ENCODE measurements at regions not wholly inside any gene's neighbourhood (a gene's known extent, or its start where the extent isn't known, plus 50 kb on each side); places are given as distances from the start of the nearest gene placed in this dataset.

- ChIA-PET POLR2A (interaction anchor here (0.9 to 1.1 kb wide), 2 partner anchors 8 to 27 kb away, joined by 3 to 4 read pairs; no protein-coding TSS in a partner anchor), CTCF (ENCODE audit: unreplicated experiment) (no interaction called here)
- no peaks in the 10 kb centered on the region for H3K9me2 ChIP-seq (ENCODE audit: insufficient read depth, low read length)
- no peak for DNase-seq (ENCODE audit: low spot score)
- intact Hi-C loops (cut with micrococcal nuclease; ENCODE audit: unreplicated experiment), result no loop called here
- H4K20me1 ChIP-seq (ENCODE audit: insufficient read depth, low read length), result no peaks in the 10 kb centered on the region
- no peaks in the 10 kb centered on the region for H3K4me1 ChIP-seq (ENCODE audit: insufficient read depth, low read length, poor library complexity, severe bottlenecking)
- no peaks in the 10 kb centered on the region for H3K36me3 ChIP-seq (ENCODE audit: insufficient read depth, low read length)
- no peak overlapping the region for H2AFZ ChIP-seq (ENCODE audit: low read length)
- no TSS peak for BruUV-seq (replicated peaks)
- no peak overlapping the region for H3K27ac ChIP-seq (ENCODE audit: low read depth, low read length, poor library complexity, severe bottlenecking)
- H3K4me3 ChIP-seq (ENCODE audit: low read depth, low read length, poor library complexity, severe bottlenecking), result no peak overlapping the region
- TF ChIP-seq, protein P1, sequence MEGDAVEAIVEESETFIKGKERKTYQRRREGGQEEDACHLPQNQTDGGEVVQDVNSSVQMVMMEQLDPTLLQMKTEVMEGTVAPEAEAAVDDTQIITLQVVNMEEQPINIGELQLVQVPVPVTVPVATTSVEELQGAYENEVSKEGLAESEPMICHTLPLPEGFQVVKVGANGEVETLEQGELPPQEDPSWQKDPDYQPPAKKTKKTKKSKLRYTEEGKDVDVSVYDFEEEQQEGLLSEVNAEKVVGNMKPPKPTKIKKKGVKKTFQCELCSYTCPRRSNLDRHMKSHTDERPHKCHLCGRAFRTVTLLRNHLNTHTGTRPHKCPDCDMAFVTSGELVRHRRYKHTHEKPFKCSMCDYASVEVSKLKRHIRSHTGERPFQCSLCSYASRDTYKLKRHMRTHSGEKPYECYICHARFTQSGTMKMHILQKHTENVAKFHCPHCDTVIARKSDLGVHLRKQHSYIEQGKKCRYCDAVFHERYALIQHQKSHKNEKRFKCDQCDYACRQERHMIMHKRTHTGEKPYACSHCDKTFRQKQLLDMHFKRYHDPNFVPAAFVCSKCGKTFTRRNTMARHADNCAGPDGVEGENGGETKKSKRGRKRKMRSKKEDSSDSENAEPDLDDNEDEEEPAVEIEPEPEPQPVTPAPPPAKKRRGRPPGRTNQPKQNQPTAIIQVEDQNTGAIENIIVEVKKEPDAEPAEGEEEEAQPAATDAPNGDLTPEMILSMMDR (conservative IDR thresholded peaks at IDR 0.05; ENCODE audit: low read length), result no peak
- TF ChIP-seq EZH2phosphoT487 (IDR thresholded peaks at IDR 0.05; ENCODE audit: borderline replicate concordance, low read depth, low read length), result no peak
- no peaks in the 10 kb centered on the region for H3K79me2 ChIP-seq (ENCODE audit: insufficient read depth, low read depth, low read length)
- H3K9me3 ChIP-seq (ENCODE audit: low read length), result no peaks in the 10 kb centered on the region
- H3K4me2 ChIP-seq (ENCODE audit: low read length), result no peak overlapping the region
These were observed 732.7 kb upstream of the TENM4 start for GRCh38 chr11:80173371-80174136.

GRCh38 chr11:80168796-80169195 is 728.0 kb upstream of the TENM4 start:
- Histone ChIP-seq H3K9me3 (ENCODE audit: low read length) (no peaks in the 10 kb centered on the region), H4K20me1 (ENCODE audit: insufficient read depth, low read length) (no peaks in the 10 kb centered on the region), H3K4me1 (ENCODE audit: insufficient read depth, low read length, poor library complexity, severe bottlenecking) (no peaks in the 10 kb centered on the region), H3K4me2 (ENCODE audit: low read length) (no peak overlapping the region), H3K27ac (ENCODE audit: low read depth, low read length, poor library complexity, severe bottlenecking) (no peak overlapping the region), H3K79me2 (ENCODE audit: insufficient read depth, low read depth, low read length) (no peaks in the 10 kb centered on the region), H2AFZ (ENCODE audit: low read length) (no peak overlapping the region), H3K4me3 (ENCODE audit: low read depth, low read length, poor library complexity, severe bottlenecking) (no peak overlapping the region), H3K36me3 (ENCODE audit: insufficient read depth, low read length) (no peaks in the 10 kb centered on the region), H3K9me2 (ENCODE audit: insufficient read depth, low read length) (no peaks in the 10 kb centered on the region)
- TF ChIP-seq, protein P1 (conservative IDR thresholded peaks at IDR 0.05; ENCODE audit: low read length), result no peak
- no peak for TF ChIP-seq EZH2phosphoT487 (IDR thresholded peaks at IDR 0.05; ENCODE audit: borderline replicate concordance, low read depth, low read length)
- no peak for DNase-seq (ENCODE audit: low spot score)
- BruUV-seq (replicated peaks), result no TSS peak
- CTCF ChIA-PET (ENCODE audit: unreplicated experiment), result no interaction called here
- intact Hi-C loops (cut with micrococcal nuclease; ENCODE audit: unreplicated experiment), result no loop called here
- POLR2A ChIA-PET, result no interaction called here

- POLR2A ChIA-PET, result no interaction called here
- no peak overlapping the region for H3K27ac ChIP-seq (ENCODE audit: low read depth, low read length, poor library complexity, severe bottlenecking)
- no TSS peak for BruUV-seq (replicated peaks)
These were observed 726.9 kb upstream of the TENM4 start for GRCh38 chr11:80167766-80168165.

More at GRCh38 chr11:80167766-80168165, 726.9 kb upstream of the TENM4 start:
- Histone ChIP-seq H3K9me2 (ENCODE audit: insufficient read depth, low read length) (no peaks in the 10 kb centered on the region), H3K79me2 (ENCODE audit: insufficient read depth, low read depth, low read length) (no peaks in the 10 kb centered on the region), H3K4me2 (ENCODE audit: low read length) (no peak overlapping the region), H3K4me3 (ENCODE audit: low read depth, low read length, poor library complexity, severe bottlenecking) (no peak overlapping the region), H3K9me3 (ENCODE audit: low read length) (no peaks in the 10 kb centered on the region), H4K20me1 (ENCODE audit: insufficient read depth, low read length) (no peaks in the 10 kb centered on the region), H3K4me1 (ENCODE audit: insufficient read depth, low read length, poor library complexity, severe bottlenecking) (no peaks in the 10 kb centered on the region), H3K36me3 (ENCODE audit: insufficient read depth, low read length) (no peaks in the 10 kb centered on the region), H2AFZ (ENCODE audit: low read length) (no peak overlapping the region)
- DNase-seq (ENCODE audit: low spot score), result no peak
- CTCF ChIA-PET (ENCODE audit: unreplicated experiment), result no interaction called here
- intact Hi-C loops (cut with micrococcal nuclease; ENCODE audit: unreplicated experiment), result no loop called here
- no peak for TF ChIP-seq EZH2phosphoT487 (IDR thresholded peaks at IDR 0.05; ENCODE audit: borderline replicate concordance, low read depth, low read length)
- TF ChIP-seq, protein P1 (conservative IDR thresholded peaks at IDR 0.05; ENCODE audit: low read length), result no peak
